MG63 (cell line): ENCODE measurements at regions not wholly inside any gene's neighbourhood (a gene's known extent, or its start where the extent isn't known, plus 50 kb on each side); places are given as distances from the start of the nearest gene placed in this dataset.

Experiments
- DNase-seq: peaks from one replicate; pipeline ENCODE4 v3.0.0-alpha.2; 2020
- H3K27me3 ChIP-seq: fragments of 250-450 bp; sonication (Bioruptor Pico); 2 replicates; pipeline ENCODE4 v1.5.1; 2020; ENCODE audit warnings: mild to moderate bottlenecking, moderate library complexity
- H3K36me3 ChIP-seq: fragments of 250-450 bp; sonication (Bioruptor Pico); 2 replicates; pipeline ENCODE4 v1.5.1; 2020; ENCODE audit warnings: mild to moderate bottlenecking, moderate library complexity
- H3K4me3 ChIP-seq: fragments of 250-450 bp; sonication (Bioruptor Pico); 2 replicates; pipeline ENCODE4 v1.5.1; 2020; ENCODE audit warnings: mild to moderate bottlenecking, moderate library complexity
- H3K9me3 ChIP-seq: fragments of 250-450 bp; sonication (Bioruptor Pico); 2 replicates; pipeline ENCODE4 v1.5.1; 2020; ENCODE audit warnings: mild to moderate bottlenecking, moderate library complexity

- no peaks in the 10 kb centered on the region for H3K27me3 ChIP-seq
- no peak overlapping the region for H3K4me3 ChIP-seq
- DNase-seq: no peak
- no peaks in the 10 kb centered on the region for H3K9me3 ChIP-seq
- no peaks in the 10 kb centered on the region for H3K36me3 ChIP-seq
These were observed 388.4 kb upstream of the RASGEF1B start for GRCh38 chr4:81860111-81860510.

GRCh38 chr4:81854406-81854805 lies 382.7 kb upstream of the RASGEF1B start:
- Histone ChIP-seq H3K9me3 (no peaks in the 10 kb centered on the region), H3K4me3 (no peak overlapping the region), H3K36me3 (no peaks in the 10 kb centered on the region), H3K27me3 (no peaks in the 10 kb centered on the region)
- DNase-seq: no peak

DNA sequence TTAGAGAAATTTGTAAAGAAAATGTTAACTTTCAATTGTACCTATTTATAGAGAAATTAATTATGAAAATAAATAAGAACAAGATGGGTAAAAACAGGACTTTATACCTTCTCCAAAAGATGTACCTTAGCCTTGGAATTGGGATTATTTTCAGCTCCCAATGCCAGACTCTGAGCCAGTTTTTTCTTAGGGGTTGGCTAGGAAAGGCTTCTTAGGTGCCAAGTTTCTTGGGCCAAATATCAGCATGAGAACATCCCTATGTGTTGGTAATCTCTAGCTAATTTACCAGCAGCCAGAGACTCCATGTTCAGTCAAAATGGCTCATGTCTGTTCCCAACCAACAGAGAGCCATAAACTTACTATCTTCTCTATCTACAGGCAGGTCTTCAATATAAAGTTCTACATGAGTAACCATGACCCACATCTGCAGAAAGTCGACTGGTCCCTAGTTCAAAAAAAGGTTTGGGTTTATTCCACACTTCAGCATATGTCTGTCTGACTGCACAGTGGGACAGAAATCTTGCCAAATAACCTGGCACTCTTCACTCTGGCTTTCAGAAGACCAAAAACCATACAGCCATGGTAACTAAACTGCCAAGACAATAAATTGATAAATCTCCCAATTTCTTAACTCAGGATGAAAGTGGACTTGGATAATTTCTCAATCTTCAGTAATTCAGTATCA lies 380.5 kb upstream of the RASGEF1B start:
- Histone ChIP-seq H3K9me3 (no peaks in the 10 kb centered on the region), H3K36me3 (no peaks in the 10 kb centered on the region), H3K27me3 (no peaks in the 10 kb centered on the region), H3K4me3 (no peak overlapping the region)
- DNase-seq: no peak

GRCh38 chr4:81850701-81851100 lies 379.0 kb upstream of the RASGEF1B start:
- no peaks in the 10 kb centered on the region for H3K9me3 ChIP-seq
- no peak for DNase-seq
- no peaks in the 10 kb centered on the region for H3K27me3 ChIP-seq
- H3K36me3 ChIP-seq: no peaks in the 10 kb centered on the region
- H3K4me3 ChIP-seq: no peak overlapping the region

DNA sequence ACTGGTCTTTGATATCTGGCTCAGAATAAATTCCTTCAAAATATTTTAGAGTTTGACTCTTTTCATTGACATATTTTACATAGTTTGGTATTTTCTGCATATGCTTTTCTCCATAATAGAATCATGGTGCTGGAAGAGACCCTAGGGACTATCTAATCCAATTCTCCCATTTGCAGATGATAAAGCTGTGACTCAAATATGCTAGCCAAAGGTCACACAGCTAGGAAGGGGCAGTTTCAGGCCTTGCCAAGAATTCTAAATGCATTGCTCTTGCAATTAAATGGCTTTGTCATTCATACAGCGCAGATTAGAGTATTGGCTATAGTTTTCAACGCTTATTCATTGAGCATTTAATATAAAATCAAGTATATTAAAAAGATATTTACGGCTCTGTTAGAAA lies 374.1 kb upstream of the RASGEF1B start:
- Histone ChIP-seq H3K36me3 (no peaks in the 10 kb centered on the region), H3K27me3 (no peaks in the 10 kb centered on the region), H3K4me3 (no peak overlapping the region), H3K9me3 (no peaks in the 10 kb centered on the region)
- DNase-seq: no peak

DNA sequence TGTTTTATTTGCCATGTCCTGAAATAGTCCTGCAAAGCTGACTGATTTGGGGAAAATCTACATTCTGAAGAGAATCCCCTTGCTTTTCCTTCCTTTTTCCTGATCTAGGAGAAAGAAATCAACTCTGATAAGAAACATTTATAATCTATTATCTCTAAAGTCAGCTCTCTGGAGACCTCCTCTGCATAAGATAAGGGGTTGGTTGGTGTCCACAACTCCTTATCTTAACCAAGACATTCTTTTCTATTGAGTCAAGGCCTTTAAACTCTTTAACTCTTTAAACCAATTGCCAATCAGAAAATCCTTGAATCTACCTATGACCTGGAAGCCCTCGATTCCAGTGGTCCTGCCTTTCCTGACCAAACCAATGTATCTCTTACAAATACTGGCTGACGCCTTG lies 373.6 kb upstream of the RASGEF1B start:
- no peaks in the 10 kb centered on the region for H3K36me3 ChIP-seq
- H3K4me3 ChIP-seq: no peak overlapping the region
- no peaks in the 10 kb centered on the region for H3K9me3 ChIP-seq
- DNase-seq: no peak
- H3K27me3 ChIP-seq: no peaks in the 10 kb centered on the region

GRCh38 chr4:81844717-81845116 lies 373.0 kb upstream of the RASGEF1B start:
- H3K27me3 ChIP-seq: no peaks in the 10 kb centered on the region
- H3K9me3 ChIP-seq: no peaks in the 10 kb centered on the region
- H3K4me3 ChIP-seq: no peak overlapping the region
- H3K36me3 ChIP-seq: no peaks in the 10 kb centered on the region
- DNase-seq: peak; percentile 19

DNA sequence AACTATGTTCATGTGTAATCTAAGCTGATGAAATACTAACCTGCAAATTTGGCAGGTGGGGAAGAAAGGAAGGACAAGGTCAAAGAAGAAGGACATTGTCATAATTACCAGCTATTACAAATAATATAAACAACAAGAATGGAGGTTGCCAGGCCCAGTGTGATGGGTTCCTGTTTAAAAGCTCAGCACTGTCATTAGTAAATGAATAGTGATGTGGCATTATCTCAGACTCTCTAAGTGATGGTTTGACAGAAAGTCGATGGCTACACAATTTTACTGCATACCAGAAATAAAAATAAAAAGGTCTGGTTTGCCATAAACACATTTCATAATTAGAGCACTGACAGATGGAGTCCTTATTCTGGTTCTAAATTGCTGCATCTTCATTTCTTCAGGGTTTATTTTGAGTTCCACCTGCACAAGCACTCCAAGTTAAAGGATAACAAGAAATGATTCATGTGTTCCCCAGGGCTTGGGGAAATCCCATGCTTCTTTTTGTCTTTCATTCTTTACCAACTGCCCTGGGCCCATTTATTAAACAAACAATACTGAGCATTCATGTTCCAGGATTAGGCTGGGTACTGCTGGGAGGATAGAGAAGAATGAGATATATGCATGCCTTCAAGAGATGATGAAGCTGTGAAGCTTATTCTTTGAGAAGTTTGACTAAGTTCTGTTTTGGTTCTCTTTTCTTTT lies 367.8 kb upstream of the RASGEF1B start:
- H3K9me3 ChIP-seq: no peaks in the 10 kb centered on the region
- no peak overlapping the region for H3K4me3 ChIP-seq
- no peaks in the 10 kb centered on the region for H3K27me3 ChIP-seq
- H3K36me3 ChIP-seq: no peaks in the 10 kb centered on the region
- no peak for DNase-seq

- no peaks in the 10 kb centered on the region for H3K9me3 ChIP-seq
- no peak overlapping the region for H3K4me3 ChIP-seq
- H3K36me3 ChIP-seq: no peaks in the 10 kb centered on the region
- no peaks in the 10 kb centered on the region for H3K27me3 ChIP-seq
- no peak for DNase-seq
These were observed 366.9 kb upstream of the RASGEF1B start for GRCh38 chr4:81838586-81838985.

DNA sequence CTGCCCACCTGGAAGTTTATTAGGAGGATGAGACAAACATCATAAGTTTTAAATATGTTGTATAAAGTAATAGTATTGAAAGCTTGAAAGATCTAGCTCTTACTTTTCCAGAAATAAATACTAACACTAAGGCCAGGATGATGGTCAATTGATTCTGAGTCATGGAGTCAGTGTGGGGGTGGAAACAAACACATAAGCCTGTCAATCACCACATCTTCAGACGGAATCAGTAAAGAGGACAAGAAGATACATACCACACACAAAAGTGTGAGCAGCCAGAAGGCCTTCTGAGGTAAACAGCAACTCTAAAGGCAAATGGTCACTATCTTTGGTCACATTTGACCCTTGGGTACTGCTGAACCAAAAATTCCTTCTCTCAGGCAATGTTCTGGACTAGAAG lies 365.0 kb upstream of the RASGEF1B start:
- no peaks in the 10 kb centered on the region for H3K27me3 ChIP-seq
- H3K4me3 ChIP-seq: no peak overlapping the region
- H3K9me3 ChIP-seq: no peaks in the 10 kb centered on the region
- H3K36me3 ChIP-seq: no peaks in the 10 kb centered on the region
- DNase-seq: no peak

- no peak for DNase-seq
- Histone ChIP-seq H3K27me3 (no peaks in the 10 kb centered on the region), H3K36me3 (no peaks in the 10 kb centered on the region), H3K4me3 (no peak overlapping the region), H3K9me3 (no peaks in the 10 kb centered on the region)
These were observed 361.9 kb upstream of the RASGEF1B start for GRCh38 chr4:81833576-81833975.

DNA sequence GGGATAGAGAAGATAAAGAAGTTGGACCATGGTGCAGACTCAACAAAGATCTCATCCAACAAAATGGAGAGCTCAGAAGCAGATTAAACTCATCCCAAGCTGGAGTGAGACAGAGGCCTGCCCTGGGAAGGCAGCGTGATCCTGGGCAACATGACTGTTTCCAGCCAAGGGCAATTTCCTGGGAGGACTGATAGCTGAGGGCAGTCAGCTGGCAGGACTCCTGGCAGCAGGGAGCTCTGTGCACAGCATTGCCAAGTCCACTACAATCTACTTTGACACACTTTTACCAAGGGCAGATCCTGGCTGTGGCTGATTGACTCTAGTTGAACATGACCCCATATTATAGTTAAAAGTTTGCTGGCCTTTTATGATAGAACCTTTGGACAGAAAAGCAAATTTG lies 357.3 kb upstream of the RASGEF1B start:
- no peaks in the 10 kb centered on the region for H3K36me3 ChIP-seq
- DNase-seq: peak; percentile 39

GRCh38 chr4:81827577-81828202 lies 356.0 kb upstream of the RASGEF1B start:
- H3K9me3 ChIP-seq: no peaks in the 10 kb centered on the region
- H3K4me3 ChIP-seq: no peak overlapping the region
- DNase-seq: no peak
- no peaks in the 10 kb centered on the region for H3K36me3 ChIP-seq
- no peaks in the 10 kb centered on the region for H3K27me3 ChIP-seq

More for the DNA sequence above, 357.3 kb upstream of the RASGEF1B start:
- Histone ChIP-seq H3K9me3 (no peaks in the 10 kb centered on the region), H3K27me3 (no peaks in the 10 kb centered on the region), H3K4me3 (no peak overlapping the region)

- DNase-seq: no peak
- no peaks in the 10 kb centered on the region for H3K9me3 ChIP-seq
- H3K27me3 ChIP-seq: no peaks in the 10 kb centered on the region
- no peaks in the 10 kb centered on the region for H3K36me3 ChIP-seq
- H3K4me3 ChIP-seq: no peak overlapping the region
These were observed 355.2 kb upstream of the RASGEF1B start for GRCh38 chr4:81826817-81827424.

GRCh38 chr4:81826335-81826734 lies 354.6 kb upstream of the RASGEF1B start:
- no peaks in the 10 kb centered on the region for H3K27me3 ChIP-seq

GRCh38 chr4:81818385-81818920 lies 346.7 kb upstream of the RASGEF1B start:
- Histone ChIP-seq H3K27me3 (no peaks in the 10 kb centered on the region), H3K36me3 (no peaks in the 10 kb centered on the region)

More at GRCh38 chr4:81826335-81826734, 354.6 kb upstream of the RASGEF1B start:
- H3K9me3 ChIP-seq: no peaks in the 10 kb centered on the region
- no peak overlapping the region for H3K4me3 ChIP-seq
- H3K36me3 ChIP-seq: no peaks in the 10 kb centered on the region
- no peak for DNase-seq

More at GRCh38 chr4:81818385-81818920, 346.7 kb upstream of the RASGEF1B start:
- H3K4me3 ChIP-seq: no peak overlapping the region
- H3K9me3 ChIP-seq: no peaks in the 10 kb centered on the region
- DNase-seq: no peak
